Stomach (tissue), 8 donors: ENCODE measurements at regions not wholly inside any gene's neighbourhood (a gene's known extent, or its start where the extent isn't known, plus 50 kb on each side); places are given as distances from the start of the nearest gene placed in this dataset.

Source experiments
- DNase-seq, 2 donors: peaks; one replicate each; pipeline versions ENCODE4 v3.0.0 to v3.0.0-alpha.2; 2013 to 2019
- H3K27ac ChIP-seq, 5 donors: fragments of 200-600 bp in 4 of 5; sonication (generic) in 4 of 5; one replicate each; pipeline ENCODE4 v1.5.1; 2013 to 2019; ENCODE audit warnings: mild to moderate bottlenecking in 1 of 5, moderate library complexity in 1 of 5
- H3K27me3 ChIP-seq, 3 donors: fragments of 200-600 bp; sonication (generic); one replicate each; pipeline ENCODE4 v1.5.1; 2017 to 2019; ENCODE audit warnings: mixed run types in 1 of 3
- H3K36me3 ChIP-seq, 4 donors: fragments of 200-600 bp; sonication (generic); 1 replicate in 3 of 4; 2 replicates in 1 of 4; pipeline ENCODE4 v1.5.1; 2016 to 2019
- H3K4me1 ChIP-seq, 4 donors: fragments of 200-600 bp; sonication (generic); one replicate each; pipeline ENCODE4 v1.5.1; 2016 to 2019
- H3K4me3 ChIP-seq, 4 donors: fragments of 200-600 bp; sonication (generic) in 3 of 4; one replicate each; pipeline ENCODE4 v1.5.1; 2016 to 2019; ENCODE audit warnings: mild to moderate bottlenecking in 1 of 4
- H3K9me3 ChIP-seq, 4 donors: fragments of 200-600 bp; sonication (generic); one replicate each; pipeline ENCODE4 v1.5.1; 2016 to 2019
- CTCF ChIP-seq, 7 experiments: fragments of 450-650 bp in 4 of 7; fragments of 200-600 bp in 3 of 7; sonication (generic) in 3 of 7; IDR thresholded peaks; one replicate each; pipeline ENCODE4 v1.5.1; 2016 to 2019; ENCODE audit warnings: antibody characterized with exemption in 7 of 7, control low read depth in 2 of 7, mild to moderate bottlenecking in 1 of 7
- EP300 ChIP-seq: sonication (generic); formaldehyde crosslinking; IDR thresholded peaks from one replicate; pipeline ENCODE4 v1.6.1; 2017; ENCODE audit warnings: antibody characterized with exemption
- POLR2A ChIP-seq, 4 donors: fragments of 450-650 bp; IDR thresholded peaks; one replicate each; pipeline ENCODE4 v1.6.1; 2016; ENCODE audit warnings: antibody characterized with exemption in 4 of 4, control low read depth in 2 of 4, mild to moderate bottlenecking in 1 of 4, moderate library complexity in 1 of 4
- POLR2AphosphoS5 ChIP-seq, 3 donors: sonication (generic); formaldehyde crosslinking; IDR thresholded peaks; one replicate each; pipeline ENCODE4 v1.6.1; 2016; ENCODE audit warnings: antibody characterized with exemption in 3 of 3
- WGBS, 5 donors: extraction: QIAGEN DNeasy Blood & Tissue Kit in 3 of 5; methylation state at CpG; one replicate each; pipeline versions ENCODE4 v1.1.5 to v1.1.7; 2013 to 2018; 5-methylcytosine and 5-hydroxymethylcytosine counted together
- intact Hi-C: fragments of 100-400 bp; cut with DNase I; formaldehyde crosslinking; loops from one replicate; pipeline ENCODE4 v1.15.1; 2023; ENCODE audit warnings: low total_unique reads
- donor health status: healthy with polysubstance abuse.
- donor health status: Bipolar disorder and iron deficiency.
- donor health status: healthy.

DNA sequence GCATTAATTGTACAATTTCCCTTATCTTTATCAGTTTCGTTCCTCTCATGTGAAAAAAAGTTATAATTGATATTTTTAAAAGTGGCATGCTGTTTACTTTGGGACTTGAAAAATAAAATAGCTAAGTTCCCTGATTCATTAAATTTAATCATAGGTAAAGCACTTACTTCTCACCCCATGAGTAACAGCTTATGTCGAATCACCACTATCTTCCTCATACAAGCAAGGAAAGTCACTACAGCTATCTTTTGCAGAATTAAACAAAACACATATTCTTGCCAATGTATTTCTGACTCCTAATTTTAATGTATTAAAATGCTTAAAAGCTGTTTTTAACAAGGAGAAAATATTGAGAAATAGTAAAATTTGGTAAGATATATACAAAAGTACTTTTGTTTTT, 832.4 kb upstream of the PCDH10 start:
- intact Hi-C loops: no loop called here
- 72 to 84% (median 76%) methylated on average over 2 of the region's 2 CpGs for WGBS, 5 donors

GRCh38 chr4:132317923-132318322, 831.2 kb upstream of the PCDH10 start:
- Histone ChIP-seq H3K27me3 (no peaks in the 10 kb centered on the region), H3K4me3 (no peak overlapping the region), H3K4me1 (no peaks in the 10 kb centered on the region), H3K27ac (no peak overlapping the region), H3K36me3 (no peaks in the 10 kb centered on the region), H3K9me3 (no peaks in the 10 kb centered on the region)
- TF ChIP-seq EP300 (no peak), CTCF (IDR thresholded peaks at IDR 0.05) (no peak), POLR2AphosphoS5 (IDR thresholded peaks at IDR 0.05) (no peak), POLR2A (IDR thresholded peaks at IDR 0.05) (no peak)
- no peak for DNase-seq
- WGBS, 5 donors: 70 to 85% (median 82%) methylated on average over 2 of the region's 2 CpGs
- intact Hi-C loops: no loop called here

More for the DNA sequence above, 832.4 kb upstream of the PCDH10 start:
- H3K4me3 ChIP-seq: no peak overlapping the region
- DNase-seq: no peak
- H3K4me1 ChIP-seq: no peaks in the 10 kb centered on the region
- H3K27ac ChIP-seq: no peak overlapping the region
- no peaks in the 10 kb centered on the region for H3K9me3 ChIP-seq
- no peaks in the 10 kb centered on the region for H3K36me3 ChIP-seq
- no peaks in the 10 kb centered on the region for H3K27me3 ChIP-seq
- TF ChIP-seq EP300 (no peak), CTCF (IDR thresholded peaks at IDR 0.05) (no peak), POLR2AphosphoS5 (IDR thresholded peaks at IDR 0.05) (no peak), POLR2A (IDR thresholded peaks at IDR 0.05) (no peak)

DNA sequence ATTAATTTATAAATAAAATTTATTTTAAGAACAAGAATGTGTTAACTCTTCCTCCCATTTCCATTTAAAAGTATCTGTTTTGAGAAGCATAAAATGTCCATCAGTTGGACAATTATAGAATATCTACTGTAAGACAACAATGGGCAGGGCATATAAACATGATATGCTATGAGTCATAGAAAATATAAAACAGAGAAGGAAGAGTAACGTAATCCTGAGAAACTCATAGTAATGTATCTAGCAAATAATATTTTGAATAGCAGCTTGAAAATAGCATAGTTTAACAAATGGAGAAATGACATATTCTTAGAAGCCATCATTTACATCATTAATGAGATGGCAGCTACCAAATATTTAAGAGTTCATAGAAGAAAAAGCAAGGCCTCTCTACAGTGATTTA, 820.3 kb upstream of the PCDH10 start:
- intact Hi-C loops: no loop called here
- WGBS, 5 donors: 35 to 78% (median 73%) methylated on average over 1 of the region's 1 CpG

DNA sequence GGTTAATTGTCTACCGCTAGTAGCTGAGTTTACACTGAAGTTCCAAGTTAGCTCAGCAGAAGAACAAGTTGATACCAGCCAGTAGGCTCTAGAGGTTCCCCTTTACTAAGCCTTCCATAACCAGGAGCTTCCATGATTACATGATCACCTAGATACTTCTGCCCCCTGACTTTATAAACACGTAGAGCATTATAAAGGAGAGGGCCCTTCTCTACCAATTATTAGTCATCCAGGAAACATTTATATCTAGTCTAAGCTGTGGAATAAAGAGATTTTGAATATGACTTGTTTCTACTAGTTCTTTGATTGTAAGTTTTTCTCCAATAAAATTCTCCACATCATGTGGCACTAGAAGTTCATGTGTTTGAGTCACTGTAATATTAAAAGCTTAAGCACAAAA, 818.1 kb upstream of the PCDH10 start:
- DNase-seq: no peak
- no peaks in the 10 kb centered on the region for H3K27me3 ChIP-seq
- TF ChIP-seq CTCF (IDR thresholded peaks at IDR 0.05) (no peak), POLR2AphosphoS5 (IDR thresholded peaks at IDR 0.05) (no peak), POLR2A (IDR thresholded peaks at IDR 0.05) (no peak), EP300 (no peak)
- H3K27ac ChIP-seq: no peak overlapping the region
- H3K36me3 ChIP-seq: no peaks in the 10 kb centered on the region
- intact Hi-C loops: no loop called here
- H3K4me1 ChIP-seq: no peaks in the 10 kb centered on the region
- H3K4me3 ChIP-seq: no peak overlapping the region
- 85 to 94% (median 92%) methylated on average over 2 of the region's 2 CpGs for WGBS, 5 donors
- H3K9me3 ChIP-seq: no peaks in the 10 kb centered on the region

More for the DNA sequence above, 820.3 kb upstream of the PCDH10 start:
- H3K4me1 ChIP-seq: no peaks in the 10 kb centered on the region
- no peaks in the 10 kb centered on the region for H3K9me3 ChIP-seq
- DNase-seq: no peak
- H3K27me3 ChIP-seq: no peaks in the 10 kb centered on the region
- TF ChIP-seq EP300 (no peak), POLR2AphosphoS5 (IDR thresholded peaks at IDR 0.05) (no peak), POLR2A (IDR thresholded peaks at IDR 0.05) (no peak), CTCF (IDR thresholded peaks at IDR 0.05) (no peak)
- H3K36me3 ChIP-seq: no peaks in the 10 kb centered on the region
- no peak overlapping the region for H3K27ac ChIP-seq
- no peak overlapping the region for H3K4me3 ChIP-seq
